Fibroblast of lung (primary cell): ENCODE measurements at regions not wholly inside any gene's neighbourhood (a gene's known extent, or its start where the extent isn't known, plus 50 kb on each side); places are given as distances from the start of the nearest gene placed in this dataset.

Experiments used
- DNase-seq, 2 donors: peaks; one replicate each; pipeline versions ENCODE4 v3.0.0 to v3.0.0-alpha.2; 2010; ENCODE audit warnings: low read depth in 2 of 2
- H2AFZ ChIP-seq: 2 replicates; pipeline ENCODE4 v1.5.1; 2012; ENCODE audit warnings: low read length, control low read depth, inconsistent platforms
- H3K27ac ChIP-seq: 2 replicates; pipeline ENCODE4 v1.5.1; 2011; ENCODE audit warnings: low read length, control low read depth; ENCODE audit not compliant: insufficient read depth
- H3K27me3 ChIP-seq: 2 replicates; pipeline ENCODE4 v1.5.1; 2011; ENCODE audit warnings: mild to moderate bottlenecking, low read length; ENCODE audit not compliant: control insufficient read depth, insufficient read depth
- H3K36me3 ChIP-seq: 2 replicates; pipeline ENCODE4 v1.5.1; 2011; ENCODE audit warnings: low read length; ENCODE audit not compliant: control insufficient read depth, insufficient read depth
- H3K4me1 ChIP-seq: 2 replicates; pipeline ENCODE4 v1.5.1; 2011; ENCODE audit warnings: low read length; ENCODE audit not compliant: control insufficient read depth, insufficient read depth; ENCODE audit errors: extremely low read depth
- H3K4me2 ChIP-seq: 2 replicates; pipeline ENCODE4 v1.5.1; 2011; ENCODE audit warnings: low read length, control low read depth; ENCODE audit not compliant: insufficient read depth; ENCODE audit errors: extremely low read depth
- H3K4me3 ChIP-seq, 4 experiments: fragments of 200-600 bp in 1 of 4; sonication (generic) in 1 of 4; replicated peaks in 1 of 4; 2 replicates each; pipeline ENCODE4 v1.5.1; 2011 to 2016; ENCODE audit warnings: low read length in 4 of 4, low read depth in 3 of 4, mild to moderate bottlenecking in 3 of 4, control low read depth in 2 of 4, inconsistent platforms in 1 of 4, mixed read lengths in 1 of 4; ENCODE audit not compliant: insufficient read depth in 1 of 4; ENCODE audit errors: control extremely low read depth in 1 of 4
- H3K79me2 ChIP-seq: 2 replicates; pipeline ENCODE4 v1.5.1; 2012; ENCODE audit warnings: mild to moderate bottlenecking, low read length, inconsistent platforms; ENCODE audit not compliant: control insufficient read depth, insufficient read depth
- H3K9ac ChIP-seq: 2 replicates; pipeline ENCODE4 v1.5.1; 2011; ENCODE audit warnings: mild to moderate bottlenecking, low read length, control low read depth; ENCODE audit not compliant: insufficient read depth
- H3K9me3 ChIP-seq: 2 replicates; pipeline ENCODE4 v1.5.1; 2012; ENCODE audit warnings: low read depth, low read length; ENCODE audit not compliant: control insufficient read depth, insufficient read depth
- H4K20me1 ChIP-seq: 2 replicates; pipeline ENCODE4 v1.5.1; 2011; ENCODE audit warnings: low read length; ENCODE audit not compliant: control insufficient read depth, insufficient read depth; ENCODE audit errors: extremely low read depth
- CTCF ChIP-seq, 2 donors: IDR thresholded peaks in 1 of 2; conservative IDR thresholded peaks in 1 of 2; 1 replicate in 1 of 2; 2 replicates in 1 of 2; pipeline ENCODE4 v1.5.1; 2011 to 2012; ENCODE audit warnings: low read length in 2 of 2, control low read depth in 1 of 2, inconsistent platforms in 1 of 2, low read depth in 1 of 2, mild to moderate bottlenecking in 1 of 2
- EZH2 ChIP-seq: IDR thresholded peaks from 2 replicates; pipeline ENCODE4 v1.5.1; 2012; ENCODE audit warnings: low read length, control low read depth, mild to moderate bottlenecking; ENCODE audit errors: missing control alignments

DNA sequence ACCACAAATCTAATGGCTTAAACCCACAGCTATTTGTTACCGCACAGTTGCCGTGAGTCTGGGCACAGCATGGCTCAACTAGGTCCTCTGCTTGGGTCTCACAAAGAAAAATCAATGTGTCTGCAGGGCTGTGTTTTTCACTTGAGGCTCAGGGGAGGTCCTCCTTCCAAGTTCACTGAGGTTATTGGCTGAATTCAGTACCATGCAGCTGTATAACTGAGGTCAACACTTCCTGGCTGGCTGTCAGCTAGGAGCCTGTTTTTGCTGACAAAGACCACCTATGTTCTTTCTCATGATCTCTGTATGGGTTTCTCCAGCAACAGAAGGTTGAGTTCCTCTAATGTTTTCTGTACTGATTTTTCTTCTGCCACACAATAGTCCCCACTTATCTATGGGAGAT is 736.7 kb upstream of the PRKX start:
- no peak overlapping the region for H3K4me2 ChIP-seq
- no peaks in the 10 kb centered on the region for H3K79me2 ChIP-seq
- H3K4me3 ChIP-seq, result no peak overlapping the region
- no peaks in the 10 kb centered on the region for H4K20me1 ChIP-seq
- no peak for DNase-seq
- TF ChIP-seq CTCF (conservative IDR thresholded peaks at IDR 0.05 in 1 of 2, IDR thresholded peaks at IDR 0.05 in 1 of 2; ENCODE audit: low read depth in 1 of 2, low read length in 2 of 2) (no peak), EZH2 (no peak)
- no peak overlapping the region for H3K9ac ChIP-seq
- H3K27ac ChIP-seq, result no peak overlapping the region
- no peaks in the 10 kb centered on the region for H3K9me3 ChIP-seq
- H3K36me3 ChIP-seq, result no peaks in the 10 kb centered on the region
- no peak overlapping the region for H2AFZ ChIP-seq
- H3K27me3 ChIP-seq, result no peaks in the 10 kb centered on the region
- H3K4me1 ChIP-seq, result no peaks in the 10 kb centered on the region

- Histone ChIP-seq H3K9ac (no peak overlapping the region), H4K20me1 (no peaks in the 10 kb centered on the region), H3K4me3 (no peak overlapping the region), H3K27ac (no peak overlapping the region), H3K36me3 (no peaks in the 10 kb centered on the region), H3K4me2 (no peak overlapping the region), H3K9me3 (no peaks in the 10 kb centered on the region), H2AFZ (no peak overlapping the region), H3K79me2 (no peaks in the 10 kb centered on the region), H3K4me1 (no peaks in the 10 kb centered on the region), H3K27me3 (no peaks in the 10 kb centered on the region)
- DNase-seq, result no peak
- TF ChIP-seq CTCF (conservative IDR thresholded peaks at IDR 0.05 in 1 of 2, IDR thresholded peaks at IDR 0.05 in 1 of 2; ENCODE audit: low read depth in 1 of 2, low read length in 2 of 2) (no peak), EZH2 (no peak)
Measured at GRCh38 chrX:4435905-4436304, 722.5 kb upstream of the PRKX start.

DNA sequence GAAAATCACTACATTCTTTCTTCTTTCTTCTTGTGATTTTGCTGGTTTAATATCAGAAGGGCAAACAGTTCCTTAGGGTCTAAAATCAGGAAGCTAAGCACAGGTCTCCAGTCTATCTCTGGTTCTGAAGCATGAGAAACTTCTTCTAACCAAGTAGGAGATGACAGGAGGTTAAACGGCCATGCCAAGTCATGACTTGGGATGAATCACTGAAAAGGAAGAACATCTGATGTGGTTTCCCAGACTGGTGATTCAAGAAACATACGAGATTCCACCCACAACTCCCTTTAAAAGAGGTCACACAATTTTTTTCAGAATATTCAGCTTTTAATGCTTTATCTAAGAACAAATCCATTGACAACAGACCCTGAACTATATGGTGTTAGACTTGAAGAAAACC is 684.0 kb upstream of the PRKX start:
- no peak overlapping the region for H3K27ac ChIP-seq
- no peak overlapping the region for H2AFZ ChIP-seq
- no peaks in the 10 kb centered on the region for H3K4me1 ChIP-seq
- no peaks in the 10 kb centered on the region for H3K79me2 ChIP-seq
- no peak overlapping the region for H3K4me3 ChIP-seq
- TF ChIP-seq EZH2 (no peak), CTCF (conservative IDR thresholded peaks at IDR 0.05 in 1 of 2, IDR thresholded peaks at IDR 0.05 in 1 of 2; ENCODE audit: low read depth in 1 of 2, low read length in 2 of 2) (no peak)
- H3K9me3 ChIP-seq, result no peaks in the 10 kb centered on the region
- no peak for DNase-seq
- H4K20me1 ChIP-seq, result no peaks in the 10 kb centered on the region
- H3K36me3 ChIP-seq, result no peaks in the 10 kb centered on the region
- no peaks in the 10 kb centered on the region for H3K27me3 ChIP-seq
- H3K4me2 ChIP-seq, result no peak overlapping the region
- no peak overlapping the region for H3K9ac ChIP-seq
